ENCODE measurements at regions not wholly inside any gene's neighbourhood (a gene's known extent, or its start where the extent isn't known, plus 50 kb on each side); places are given as distances from the start of the nearest gene placed in this dataset.

DNA sequence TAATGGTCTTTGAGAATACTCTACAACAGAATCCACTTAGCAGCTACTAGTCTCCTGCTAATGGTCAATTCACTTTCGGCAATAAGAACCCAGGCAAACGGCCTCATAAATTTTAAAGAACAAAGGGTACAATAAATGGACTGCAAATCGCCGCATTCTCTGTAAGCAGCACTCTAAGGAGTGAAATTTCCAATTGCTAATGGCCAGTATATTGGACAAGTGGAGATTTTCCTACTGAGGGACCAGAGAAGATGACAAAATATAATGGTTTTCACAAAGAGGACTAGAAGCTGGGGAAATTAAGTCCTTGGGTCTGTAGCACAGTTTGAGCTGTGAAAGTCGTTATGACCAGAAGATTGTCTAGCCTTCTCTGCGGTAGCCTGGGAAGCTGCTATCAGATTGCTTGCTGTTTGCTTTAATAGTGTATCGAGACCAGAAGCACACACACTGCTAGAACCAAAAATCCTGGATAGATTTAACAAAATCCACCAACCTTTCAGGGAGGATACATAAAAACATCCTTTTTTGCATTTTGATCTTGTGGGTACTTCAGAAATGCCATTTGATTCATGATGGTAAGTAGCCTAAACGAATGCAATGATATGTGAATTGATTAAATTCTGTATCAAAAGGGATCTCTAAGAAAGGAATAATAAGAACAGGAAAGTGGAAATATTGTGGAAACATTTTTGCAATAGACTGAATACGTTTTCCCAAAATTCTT is 53.6 kb upstream of the ATP8B1 start:
- Histone ChIP-seq H3K9ac (no peak overlapping the region), H3K4me3 (IDR thresholded peaks at IDR 0.05; ENCODE audit: insufficient read depth, low read depth, low read length) (no peak overlapping the region), H4K20me1 (ENCODE audit: insufficient read depth) (no peaks in the 10 kb centered on the region), H3K27me3 (ENCODE audit: insufficient read depth, low read depth) (no peaks in the 10 kb centered on the region), H3K27ac (no peak overlapping the region), H3K4me1 (ENCODE audit: low read depth, poor library complexity, severe bottlenecking) (no peaks in the 10 kb centered on the region), H3K4me2 (no peak overlapping the region), H3K36me3 (ENCODE audit: insufficient read depth) (no peaks in the 10 kb centered on the region), H2AFZ (ENCODE audit: low read depth) (no peak overlapping the region), H3K79me2 (ENCODE audit: insufficient read depth, low read depth) (no peaks in the 10 kb centered on the region)
- TF ChIP-seq, protein P1, sequence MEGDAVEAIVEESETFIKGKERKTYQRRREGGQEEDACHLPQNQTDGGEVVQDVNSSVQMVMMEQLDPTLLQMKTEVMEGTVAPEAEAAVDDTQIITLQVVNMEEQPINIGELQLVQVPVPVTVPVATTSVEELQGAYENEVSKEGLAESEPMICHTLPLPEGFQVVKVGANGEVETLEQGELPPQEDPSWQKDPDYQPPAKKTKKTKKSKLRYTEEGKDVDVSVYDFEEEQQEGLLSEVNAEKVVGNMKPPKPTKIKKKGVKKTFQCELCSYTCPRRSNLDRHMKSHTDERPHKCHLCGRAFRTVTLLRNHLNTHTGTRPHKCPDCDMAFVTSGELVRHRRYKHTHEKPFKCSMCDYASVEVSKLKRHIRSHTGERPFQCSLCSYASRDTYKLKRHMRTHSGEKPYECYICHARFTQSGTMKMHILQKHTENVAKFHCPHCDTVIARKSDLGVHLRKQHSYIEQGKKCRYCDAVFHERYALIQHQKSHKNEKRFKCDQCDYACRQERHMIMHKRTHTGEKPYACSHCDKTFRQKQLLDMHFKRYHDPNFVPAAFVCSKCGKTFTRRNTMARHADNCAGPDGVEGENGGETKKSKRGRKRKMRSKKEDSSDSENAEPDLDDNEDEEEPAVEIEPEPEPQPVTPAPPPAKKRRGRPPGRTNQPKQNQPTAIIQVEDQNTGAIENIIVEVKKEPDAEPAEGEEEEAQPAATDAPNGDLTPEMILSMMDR (conservative IDR thresholded peaks at IDR 0.05; ENCODE audit: low read depth, low read length): no peak

DNA sequence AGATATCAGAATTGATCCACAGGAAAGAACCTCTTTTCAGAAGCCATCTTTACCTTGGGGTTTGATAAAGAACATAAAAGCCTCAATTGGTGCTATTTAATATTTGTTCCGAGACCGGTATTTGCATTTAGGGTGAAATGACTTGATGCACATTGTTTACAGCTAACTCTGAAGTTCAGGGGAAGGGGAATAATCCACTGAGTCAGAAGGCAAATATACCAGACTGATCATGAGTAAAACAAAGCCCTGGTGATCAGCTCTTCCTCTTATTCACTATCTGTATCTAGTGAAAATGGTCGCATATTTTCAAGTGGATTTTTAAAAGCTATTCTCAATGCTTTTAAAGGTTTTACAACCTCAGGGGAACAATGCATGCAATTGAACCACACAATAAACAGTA is 53.0 kb upstream of the ATP8B1 start:
- Histone ChIP-seq H3K4me1 (ENCODE audit: low read depth, poor library complexity, severe bottlenecking) (no peaks in the 10 kb centered on the region), H3K27me3 (ENCODE audit: insufficient read depth, low read depth) (no peaks in the 10 kb centered on the region), H2AFZ (ENCODE audit: low read depth) (no peak overlapping the region), H3K9ac (no peak overlapping the region), H3K27ac (no peak overlapping the region), H4K20me1 (ENCODE audit: insufficient read depth) (no peaks in the 10 kb centered on the region), H3K4me3 (IDR thresholded peaks at IDR 0.05; ENCODE audit: insufficient read depth, low read depth, low read length) (no peak overlapping the region), H3K4me2 (no peak overlapping the region), H3K79me2 (ENCODE audit: insufficient read depth, low read depth) (no peaks in the 10 kb centered on the region), H3K36me3 (ENCODE audit: insufficient read depth) (no peaks in the 10 kb centered on the region)
- TF ChIP-seq, protein P1 (conservative IDR thresholded peaks at IDR 0.05; ENCODE audit: low read depth, low read length): no peak

DNA sequence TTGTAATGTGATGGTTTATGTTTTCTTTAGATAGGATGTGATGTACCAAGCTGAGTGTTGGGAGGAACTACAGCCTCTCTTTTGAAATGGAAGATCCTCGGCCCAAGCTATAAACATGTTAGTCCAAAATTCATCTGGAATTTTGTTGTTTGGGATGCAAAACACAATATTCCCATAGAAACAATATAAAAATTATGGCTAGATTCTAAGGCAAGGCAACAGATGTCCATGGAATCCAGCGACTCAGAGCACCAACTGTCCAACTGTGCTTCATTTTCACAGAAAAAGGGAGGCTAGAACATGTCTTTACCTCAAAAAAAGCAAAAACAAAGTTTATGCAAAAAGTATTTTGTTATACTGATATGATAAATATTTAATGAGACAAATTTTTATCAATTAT is 52.4 kb upstream of the ATP8B1 start:
- H3K9ac ChIP-seq: no peak overlapping the region
- H3K4me1 ChIP-seq (ENCODE audit: low read depth, poor library complexity, severe bottlenecking): no peaks in the 10 kb centered on the region
- no peak overlapping the region for H3K4me3 ChIP-seq (IDR thresholded peaks at IDR 0.05; ENCODE audit: insufficient read depth, low read depth, low read length)
- H3K27ac ChIP-seq: no peak overlapping the region
- H3K27me3 ChIP-seq (ENCODE audit: insufficient read depth, low read depth): no peaks in the 10 kb centered on the region
- no peaks in the 10 kb centered on the region for H3K36me3 ChIP-seq (ENCODE audit: insufficient read depth)
- no peaks in the 10 kb centered on the region for H3K79me2 ChIP-seq (ENCODE audit: insufficient read depth, low read depth)
- TF ChIP-seq, protein P1 (conservative IDR thresholded peaks at IDR 0.05; ENCODE audit: low read depth, low read length): no peak
- H3K4me2 ChIP-seq: no peak overlapping the region
- no peaks in the 10 kb centered on the region for H4K20me1 ChIP-seq (ENCODE audit: insufficient read depth)
- no peak overlapping the region for H2AFZ ChIP-seq (ENCODE audit: low read depth)

DNA sequence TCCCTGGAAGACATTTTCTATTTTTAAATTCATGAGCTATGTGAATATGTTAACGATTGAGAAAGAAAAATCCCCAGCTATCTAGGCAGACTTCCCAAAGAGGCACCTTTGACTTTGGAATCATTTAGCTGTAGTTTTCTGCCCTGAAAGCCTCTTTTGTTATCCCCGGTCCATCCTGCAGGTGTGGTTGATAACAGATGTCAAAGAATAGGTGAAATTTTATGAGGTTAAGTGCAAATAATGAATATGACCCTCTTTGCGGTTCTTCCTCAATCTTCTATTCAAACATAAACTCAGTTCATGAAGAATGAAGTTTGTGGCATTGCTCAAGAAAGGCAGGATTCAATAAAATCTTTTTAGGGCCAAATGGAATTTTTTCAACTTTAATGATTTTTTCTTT is 51.6 kb upstream of the ATP8B1 start:
- Histone ChIP-seq H3K9ac (no peak overlapping the region), H3K4me1 (ENCODE audit: low read depth, poor library complexity, severe bottlenecking) (no peaks in the 10 kb centered on the region), H3K27ac (no peak overlapping the region), H3K36me3 (ENCODE audit: insufficient read depth) (no peaks in the 10 kb centered on the region), H2AFZ (ENCODE audit: low read depth) (no peak overlapping the region), H3K27me3 (ENCODE audit: insufficient read depth, low read depth) (no peaks in the 10 kb centered on the region), H3K4me3 (IDR thresholded peaks at IDR 0.05; ENCODE audit: insufficient read depth, low read depth, low read length) (no peak overlapping the region), H3K79me2 (ENCODE audit: insufficient read depth, low read depth) (no peaks in the 10 kb centered on the region), H4K20me1 (ENCODE audit: insufficient read depth) (no peaks in the 10 kb centered on the region), H3K4me2 (no peak overlapping the region)
- TF ChIP-seq, protein P1 (conservative IDR thresholded peaks at IDR 0.05; ENCODE audit: low read depth, low read length): no peak

Data from KMS-11 (cell line).